GM12891 (cell line): ENCODE measurements at regions not wholly inside any gene's neighbourhood (a gene's known extent, or its start where the extent isn't known, plus 50 kb on each side); places are given as distances from the start of the nearest gene placed in this dataset.
"Not testable (repeated sequence)": the region's sequence is repeated elsewhere in the genome, so short reads cannot be mapped to it uniquely, and the experiment has no call there.

ENCODE experiments used
- DNase-seq: peaks from one replicate; pipeline ENCODE4 v3.0.0; 2011; ENCODE audit warnings: low spot score; ENCODE audit not compliant: insufficient read length
- FAIRE-seq: peaks from 2 replicates; lab custom pipeline; 2011; peaks lifted over from hg19 to GRCh38; lab: Jason Lieb, UNC
- PAX5 ChIP-seq: IDR thresholded peaks from 2 replicates; pipeline ENCODE4 v1.6.1; 2011; ENCODE audit warnings: low read length, moderate library complexity, mild to moderate bottlenecking; ENCODE audit not compliant: insufficient read depth, severe bottlenecking
- POLR2A ChIP-seq: IDR thresholded peaks from 2 replicates; pipeline ENCODE4 v1.6.1; 2011; ENCODE audit warnings: low read depth, low read length, control low read depth
- POLR2AphosphoS5 ChIP-seq: IDR thresholded peaks from 2 replicates; pipeline ENCODE4 v1.6.1; 2011; ENCODE audit warnings: low read depth, low read length, control low read depth
- POU2F2 ChIP-seq: IDR thresholded peaks from 2 replicates; pipeline ENCODE4 v1.6.1; 2011; ENCODE audit warnings: low read depth, mild to moderate bottlenecking, control low read depth, low read length, moderate library complexity
- SPI1 ChIP-seq: IDR thresholded peaks from 2 replicates; pipeline ENCODE4 v1.6.1; 2011; ENCODE audit warnings: low read depth, low read length, control low read depth
- TAF1 ChIP-seq: IDR thresholded peaks from 2 replicates; pipeline ENCODE4 v1.6.1; 2011; ENCODE audit warnings: low read depth, low read length, control low read depth

DNA sequence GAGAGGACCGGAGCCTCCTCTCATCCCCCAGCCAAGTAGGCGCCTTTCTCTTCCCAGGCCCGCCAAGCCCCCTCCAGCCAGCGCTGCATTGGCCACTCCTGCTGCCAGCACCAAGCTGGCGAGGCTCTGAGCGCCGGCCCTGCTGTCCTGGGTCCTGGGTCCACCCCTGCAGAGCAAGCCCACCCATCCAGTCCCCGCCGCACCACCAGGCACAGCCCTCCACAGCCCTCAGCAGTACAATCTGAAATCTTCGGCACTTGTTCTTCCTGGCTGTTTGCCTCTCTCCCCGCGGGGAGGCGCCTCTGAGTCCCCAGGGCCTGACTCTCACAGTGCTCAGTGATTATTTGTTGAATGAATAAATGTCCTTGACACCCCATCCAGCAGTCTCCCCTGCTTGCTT, 236.4 kb upstream of the SGCG start:
- TF ChIP-seq POU2F2 (no peak), POLR2AphosphoS5 (no peak), TAF1 (no peak), SPI1 (no peak), PAX5 (no peak), POLR2A (no peak)
- DNase-seq (no peak), FAIRE-seq (no peak)

DNA sequence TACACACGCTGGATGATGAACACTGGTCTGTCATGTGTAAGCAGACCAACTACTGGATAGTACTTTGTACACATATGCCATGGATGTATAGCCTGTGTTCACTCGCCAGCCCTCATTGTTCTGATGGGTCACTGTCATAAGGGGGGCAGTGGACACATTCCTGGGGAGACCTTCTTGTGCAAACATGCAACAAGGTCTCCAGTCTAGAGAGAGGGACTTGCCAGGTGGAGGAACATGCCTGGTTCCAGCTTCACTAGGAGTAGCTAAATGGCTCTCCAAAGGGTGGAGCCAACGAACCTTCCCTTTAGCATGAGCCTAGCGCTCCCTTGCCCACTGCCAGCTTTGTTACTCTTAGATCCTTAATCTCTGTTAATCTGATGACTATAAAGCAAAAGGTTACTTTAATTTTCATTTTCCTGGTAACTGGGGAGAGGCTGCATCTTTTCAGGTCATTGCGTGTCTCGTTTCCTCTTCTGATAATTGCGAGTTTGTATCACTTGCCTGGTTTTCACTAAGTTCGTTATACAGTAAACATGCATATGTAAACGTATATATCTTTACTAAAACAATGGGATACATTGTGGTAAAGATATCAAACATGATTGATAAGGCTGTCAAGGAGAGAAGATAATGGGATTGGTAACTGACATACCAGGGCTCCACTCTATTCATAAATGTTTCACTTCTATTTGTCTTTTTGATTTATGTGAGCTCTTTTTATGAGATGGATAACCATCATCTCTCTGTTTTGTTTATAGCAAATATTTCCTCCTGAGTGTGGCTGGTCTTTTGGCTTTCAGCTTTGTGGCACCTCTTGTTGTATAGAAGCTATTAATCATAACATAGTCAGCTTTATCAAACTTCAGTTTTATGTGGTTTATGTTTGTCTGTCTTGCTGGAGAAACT, 235.2 kb upstream of the SGCG start:
- TF ChIP-seq SPI1 = no peak
- no peak for TF ChIP-seq POLR2A
- TF ChIP-seq POLR2AphosphoS5 = no peak
- TF ChIP-seq PAX5 = no peak
- no peak for TF ChIP-seq TAF1
- TF ChIP-seq POU2F2 = no peak
- no peak for FAIRE-seq

DNA sequence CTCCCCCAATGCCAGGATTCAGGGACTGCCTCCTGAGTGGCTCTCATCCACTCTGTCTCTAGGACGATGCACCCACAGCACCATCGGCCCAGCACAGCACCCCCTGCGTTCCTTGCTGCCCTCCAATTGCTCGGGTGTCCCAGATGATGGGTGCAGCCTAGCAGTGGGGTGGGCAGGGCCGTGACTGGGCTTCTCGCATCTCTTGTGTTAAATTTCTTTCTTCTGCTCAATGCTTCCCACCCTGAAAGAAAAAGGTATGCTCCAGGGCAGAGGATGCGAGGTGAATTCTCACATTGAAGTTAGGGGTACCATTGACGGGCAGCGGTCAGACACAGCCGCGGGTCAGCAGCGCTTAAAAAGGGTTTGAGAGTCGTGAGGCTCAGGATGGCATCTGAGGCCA, 232.4 kb upstream of the SGCG start:
- FAIRE-seq (no peak), DNase-seq (no peak)
- no peak for TF ChIP-seq POLR2AphosphoS5

More for the DNA sequence above, 235.2 kb upstream of the SGCG start:
- no peak for DNase-seq

DNA sequence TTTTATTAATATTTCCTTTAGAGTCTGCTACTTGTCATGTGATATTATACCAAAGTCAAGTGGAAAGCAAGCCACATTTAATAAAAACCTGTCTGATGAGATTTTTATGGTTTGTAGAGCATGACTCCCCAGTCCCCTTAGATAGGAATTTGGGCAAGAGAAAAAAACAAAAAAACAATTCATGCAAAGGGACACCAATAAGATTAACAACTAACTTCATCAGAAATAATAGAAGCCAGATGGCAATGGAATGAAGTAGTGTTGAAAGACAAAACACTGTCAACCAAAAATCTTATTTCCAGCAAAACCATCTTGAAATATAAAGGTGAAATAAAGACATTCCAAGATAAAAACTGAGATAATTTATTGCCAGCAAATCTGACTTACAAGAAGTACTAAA, 228.8 kb upstream of the SGCG start:
- FAIRE-seq, DNase-seq: not testable (repeated sequence)

DNA sequence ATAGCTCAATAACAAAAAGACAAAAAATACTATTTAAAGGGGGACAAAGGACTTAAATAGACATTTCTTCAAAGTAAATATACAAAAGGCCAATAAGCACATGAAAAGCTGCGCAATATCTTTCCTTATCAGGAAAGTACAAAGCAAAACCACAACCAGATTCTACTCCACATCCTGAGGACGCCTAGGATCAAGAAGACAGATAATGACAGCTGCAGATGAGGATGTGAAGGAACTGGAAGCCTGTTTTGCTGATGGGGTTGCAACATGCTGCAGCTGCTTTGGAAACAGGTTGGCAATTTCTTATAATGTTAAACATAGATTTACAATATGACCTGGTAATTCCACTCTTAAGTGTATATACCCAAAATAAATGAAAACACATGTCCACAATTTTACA, 225.6 kb upstream of the SGCG start:
- DNase-seq, FAIRE-seq: not testable (repeated sequence)

DNA sequence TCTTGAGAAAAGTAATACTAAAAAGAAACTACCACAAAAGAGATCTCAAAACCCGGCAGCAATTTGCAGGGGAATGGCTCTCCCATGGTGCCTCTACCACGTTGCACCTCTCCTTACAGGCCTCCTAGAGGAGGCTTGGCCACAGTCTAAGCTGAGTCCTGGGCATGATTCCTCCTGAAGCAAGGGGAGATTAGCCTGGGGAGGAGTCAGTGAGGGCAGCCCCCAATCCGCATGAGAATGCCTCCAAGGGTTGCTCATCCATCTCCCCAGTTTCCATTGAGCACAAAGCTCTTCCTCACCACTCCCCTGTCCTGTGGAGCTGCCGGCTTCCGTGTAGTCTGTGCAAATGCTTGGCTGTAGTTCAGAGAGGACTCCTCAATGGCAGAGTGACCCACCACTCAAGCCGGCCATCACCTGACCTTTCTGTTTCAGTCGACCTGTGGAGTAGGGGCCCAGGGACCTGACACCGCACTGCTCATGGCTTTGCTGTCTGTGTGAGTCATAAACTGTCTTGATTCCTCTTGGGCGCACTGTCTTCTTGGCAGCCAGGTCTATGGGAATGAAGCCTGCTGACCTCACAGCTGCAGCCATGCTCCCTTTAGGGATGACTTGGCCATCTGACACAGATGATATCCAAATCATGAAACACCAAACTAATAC, 224.2 kb upstream of the SGCG start:
- DNase-seq, FAIRE-seq: not testable (repeated sequence)

DNA sequence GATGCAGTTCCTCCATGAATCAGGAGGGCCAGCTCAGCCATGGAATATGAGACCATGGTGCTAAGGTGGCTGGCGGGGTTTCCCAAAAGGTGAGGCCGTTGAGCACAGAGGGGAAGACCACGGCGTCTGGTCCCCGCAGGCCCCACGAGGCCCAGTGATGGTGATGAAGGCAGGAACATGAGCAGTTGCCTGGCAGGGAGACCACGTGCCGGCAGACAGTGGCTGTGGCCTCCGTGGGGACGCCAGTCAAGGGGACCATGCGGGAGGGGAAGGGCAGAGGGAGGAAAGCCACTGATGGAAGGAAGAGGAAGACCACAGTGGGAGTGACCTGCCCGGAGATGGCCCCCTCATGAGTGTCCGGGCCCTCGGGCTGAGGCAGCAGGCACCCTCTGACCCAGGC, 220.9 kb upstream of the SGCG start:
- FAIRE-seq = not testable (repeated sequence)

DNA sequence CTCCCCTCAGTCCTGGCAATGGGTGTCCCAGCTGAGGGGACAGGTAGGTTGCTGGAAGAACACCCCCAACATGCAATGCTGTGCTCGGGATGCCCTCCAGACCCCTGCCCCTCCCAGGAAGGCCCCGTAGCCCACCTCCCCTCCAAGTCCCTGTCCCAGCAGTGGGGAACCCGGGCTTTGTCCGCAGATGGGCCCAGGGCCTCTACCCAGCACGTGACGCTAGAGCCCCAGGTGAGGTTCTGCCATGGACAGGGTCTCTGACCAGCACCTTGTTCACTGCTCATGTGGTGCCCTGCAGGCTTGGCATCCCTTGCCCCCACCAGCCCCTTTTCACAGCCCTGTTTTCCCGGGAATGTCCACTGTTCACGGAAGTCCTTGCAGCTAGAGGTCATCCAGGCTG, 220.0 kb upstream of the SGCG start:
- FAIRE-seq (no peak), DNase-seq (no peak)
- TF ChIP-seq SPI1 (no peak), POU2F2 (no peak), POLR2A (no peak), TAF1 (no peak), POLR2AphosphoS5 (no peak), PAX5 (no peak)

More for the DNA sequence above, 220.9 kb upstream of the SGCG start:
- DNase-seq = not testable (repeated sequence)

DNA sequence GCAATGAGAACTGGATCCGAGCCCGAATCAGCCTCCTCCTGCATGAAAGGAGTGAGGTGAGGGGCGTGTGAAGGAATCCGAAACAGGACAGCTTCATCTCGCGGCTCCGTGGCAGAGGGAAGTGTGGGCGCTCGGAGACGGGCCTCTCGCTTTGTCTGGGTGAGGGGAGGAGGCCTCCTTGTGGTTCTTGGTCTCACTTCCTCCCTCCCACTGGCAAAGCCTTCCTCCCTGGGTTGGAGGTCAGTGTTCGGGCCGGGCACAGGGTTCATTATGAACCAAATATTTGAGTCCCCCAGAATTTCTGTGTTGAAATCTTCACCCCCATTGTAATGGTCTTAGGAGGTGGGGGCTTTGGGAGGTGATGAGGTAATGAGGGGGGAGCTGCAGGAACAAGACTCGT, 219.4 kb upstream of the SGCG start:
- TF ChIP-seq SPI1 = peak; percentile 41
- DNase-seq, FAIRE-seq: not testable (repeated sequence)

DNA sequence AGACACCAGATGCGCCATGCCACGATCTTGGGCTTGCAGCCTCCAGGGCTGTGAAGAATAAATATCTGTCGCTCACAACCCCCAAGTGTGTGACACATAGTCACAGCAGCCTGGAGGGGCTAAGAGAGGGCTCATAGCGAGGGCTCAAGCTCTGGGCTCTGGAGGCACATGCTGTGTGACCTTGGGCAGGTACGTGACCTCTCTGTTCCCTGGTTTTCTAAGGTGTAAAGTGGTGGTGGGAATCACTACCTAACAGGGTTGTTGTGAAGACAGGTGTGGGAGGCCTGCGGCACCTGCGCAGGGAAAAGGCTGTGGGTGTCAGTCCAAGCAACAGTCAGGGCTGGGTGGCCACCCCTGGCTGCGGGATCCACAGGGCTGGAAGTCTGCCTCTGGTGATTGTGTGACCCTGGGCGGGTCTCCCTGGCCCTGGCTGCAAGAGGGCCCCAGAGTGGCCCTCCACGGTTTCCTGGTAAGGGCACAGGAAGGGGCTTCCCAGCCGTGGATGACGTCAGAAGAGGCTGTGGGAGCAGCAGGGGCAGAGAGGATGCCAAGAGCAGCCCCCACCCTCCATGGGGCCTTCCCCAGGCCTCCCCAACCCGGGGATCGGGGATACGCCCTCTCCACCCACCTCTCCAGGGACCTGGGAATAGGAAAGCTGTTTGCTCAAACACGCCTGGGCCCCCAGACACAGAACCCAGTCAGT, 218.8 kb upstream of the SGCG start:
- DNase-seq = no peak
- TF ChIP-seq POLR2AphosphoS5 = no peak
- no peak for TF ChIP-seq SPI1
- TF ChIP-seq POLR2A = no peak
- TF ChIP-seq TAF1 = no peak
- no peak for TF ChIP-seq PAX5
- TF ChIP-seq POU2F2 = no peak
- FAIRE-seq = no peak

DNA sequence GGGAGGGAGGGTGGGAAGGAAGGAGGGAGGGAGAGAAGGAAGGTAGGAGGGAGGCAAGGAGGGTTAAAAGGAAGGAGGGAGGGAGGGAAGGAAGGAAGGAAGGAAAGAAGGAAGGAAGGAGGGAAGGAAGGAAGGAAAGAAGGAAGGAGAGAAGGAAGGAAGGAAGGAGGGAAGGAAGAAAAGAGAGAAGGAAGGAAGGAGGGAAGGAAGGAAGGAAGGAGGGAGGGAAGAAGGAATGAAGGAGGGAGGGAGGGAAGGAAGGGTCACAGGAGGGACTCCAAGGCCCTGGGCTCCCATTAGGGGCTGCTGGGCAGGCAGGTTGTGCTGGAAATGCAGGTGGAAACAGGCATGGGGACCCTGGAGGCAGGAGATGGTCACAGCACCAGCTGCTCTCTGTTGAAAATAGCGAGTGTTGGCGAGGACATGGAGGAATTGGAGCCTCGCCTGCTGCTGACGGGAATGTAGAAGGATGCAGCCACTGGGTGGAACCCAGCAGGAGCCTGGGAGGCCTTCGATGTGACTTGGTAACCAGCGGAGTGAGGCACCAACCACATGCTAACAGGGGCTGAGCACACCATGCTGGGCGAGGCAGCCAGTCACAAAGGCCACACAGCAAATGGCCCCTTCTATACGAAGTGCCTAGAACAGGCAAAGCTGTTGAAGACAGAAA, 217.3 kb upstream of the SGCG start:
- DNase-seq, FAIRE-seq: not testable (repeated sequence)
